GM18508 (cell line): ENCODE measurements at regions not wholly inside any gene's neighbourhood (a gene's known extent, or its start where the extent isn't known, plus 50 kb on each side); places are given as distances from the start of the nearest gene placed in this dataset.
"Not testable (repeated sequence)": the region's sequence is repeated elsewhere in the genome, so short reads cannot be mapped to it uniquely, and the experiment has no call there.

Source experiments
- ATAC-seq: cut with Tn5 transposase; IDR thresholded peaks from one replicate; pipeline ENCODE4 v1.9.1; 2021; ENCODE audit warnings: moderate number of reproducible peaks; ENCODE audit not compliant: insufficient read depth, unreplicated experiment

- ATAC-seq: no peak
Measured at GRCh38 chr1:219062161-219062560, 111.5 kb upstream of the LYPLAL1 start.

- ATAC-seq: no peak
Measured at GRCh38 chr1:219066098-219066497, 107.6 kb upstream of the LYPLAL1 start.

DNA sequence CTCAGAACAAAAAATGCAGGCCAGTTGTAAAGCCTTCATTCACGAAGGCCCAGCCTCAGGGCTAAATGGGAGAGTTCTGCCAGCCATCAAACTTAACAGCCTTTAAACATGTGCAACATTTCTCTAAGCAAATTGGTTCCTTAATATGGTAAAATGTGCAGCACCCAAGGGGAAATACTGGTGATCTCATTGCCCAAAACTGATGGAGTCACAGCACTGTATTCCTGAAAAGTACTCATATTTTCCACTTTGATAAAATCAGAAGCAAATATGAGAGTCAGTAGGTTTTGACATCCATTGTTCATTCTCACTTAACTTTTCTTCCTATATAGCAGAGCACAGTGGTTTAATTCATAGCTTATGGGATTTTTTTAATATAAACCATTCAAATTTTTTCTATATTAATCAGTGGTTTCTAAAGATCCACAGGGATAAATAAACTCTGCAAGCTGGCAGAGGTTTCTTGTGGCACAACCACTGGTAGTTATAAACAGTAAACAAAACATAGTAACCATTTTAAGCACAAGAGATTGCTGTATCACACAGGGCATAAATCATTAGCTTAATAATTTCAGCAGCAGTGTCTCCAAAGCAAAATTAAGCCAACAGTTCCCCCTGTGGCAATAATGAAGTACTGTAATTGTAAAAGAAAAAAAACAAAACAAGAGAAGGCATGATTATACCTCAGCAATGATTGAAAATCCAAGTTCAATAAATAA lies 106.9 kb upstream of the LYPLAL1 start:
- no peak for ATAC-seq

GRCh38 chr1:219067350-219067712 lies 106.3 kb upstream of the LYPLAL1 start:
- ATAC-seq: no peak

DNA sequence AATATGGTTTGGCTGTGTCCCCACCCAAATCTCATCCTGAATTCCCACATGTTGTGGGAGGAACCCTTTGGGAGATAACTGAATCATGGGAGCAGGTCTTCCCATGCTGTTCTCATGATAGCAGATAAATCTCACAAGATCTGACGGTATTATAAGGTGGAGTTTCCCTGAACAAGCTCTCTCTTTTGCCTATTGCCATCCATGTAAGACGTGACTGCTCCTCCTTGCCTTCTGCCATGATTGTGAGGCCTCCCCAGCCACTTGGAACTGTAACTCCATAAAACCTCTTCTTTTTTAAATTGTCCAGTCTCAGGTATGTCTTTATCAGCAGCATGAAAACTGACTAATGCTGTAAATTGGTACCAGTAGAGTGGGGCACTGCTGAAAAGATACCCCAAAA lies 103.3 kb upstream of the LYPLAL1 start:
- ATAC-seq: not testable (repeated sequence)

- no peak for ATAC-seq
Measured at GRCh38 chr1:219071209-219071608, 102.5 kb upstream of the LYPLAL1 start.

DNA sequence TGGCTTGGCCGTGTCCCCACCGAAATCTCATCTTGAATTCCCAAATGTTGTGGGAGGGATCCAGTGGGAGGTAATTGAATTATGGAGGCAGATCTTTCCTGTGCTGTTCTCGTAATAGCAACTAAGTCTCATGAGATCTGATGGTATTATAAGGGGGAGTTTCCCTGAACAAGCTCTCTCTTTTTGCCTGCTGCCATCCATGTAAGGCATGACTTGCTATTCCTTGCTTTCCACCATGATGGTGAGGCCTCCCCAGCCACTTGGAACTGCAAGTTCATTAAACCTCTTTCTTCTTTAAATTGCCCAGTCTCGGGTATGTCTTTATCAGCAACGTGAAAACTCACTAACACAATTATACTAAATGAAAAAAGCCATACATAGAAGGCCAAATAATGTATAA lies 101.3 kb upstream of the LYPLAL1 start:
- ATAC-seq: no peak

DNA sequence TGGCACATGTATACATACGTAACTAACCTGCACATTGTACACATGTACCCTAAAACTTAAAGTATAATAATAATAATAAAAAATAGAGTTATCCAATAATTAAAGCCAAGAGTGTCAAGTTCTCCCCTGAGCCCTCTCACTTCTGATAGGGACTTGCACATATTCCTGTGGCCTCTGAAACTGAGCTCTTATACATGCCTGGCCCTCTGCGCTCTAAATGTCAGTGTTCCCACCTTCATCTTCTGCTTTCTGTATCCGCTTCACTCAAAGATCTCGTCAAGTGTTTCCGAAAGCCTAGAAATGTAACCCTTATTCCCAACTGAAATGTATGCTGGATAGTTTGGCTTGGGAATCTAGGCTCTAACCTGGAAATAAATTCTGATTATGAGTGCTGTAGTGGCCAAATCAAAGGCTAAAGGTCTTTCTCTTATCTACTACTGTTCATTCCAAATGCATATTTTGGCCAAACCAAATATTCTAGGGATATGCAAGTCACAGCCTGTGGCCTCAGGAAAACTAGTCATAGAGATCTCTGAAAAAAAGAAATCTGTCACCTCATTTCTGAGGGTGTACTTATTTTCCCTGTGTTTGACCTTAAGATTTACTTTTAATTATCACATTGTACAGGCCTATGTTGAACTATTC lies 99.5 kb upstream of the LYPLAL1 start:
- no peak for ATAC-seq

- no peak for ATAC-seq
Measured at GRCh38 chr1:219075121-219075879, 98.4 kb upstream of the LYPLAL1 start.

- no peak for ATAC-seq
Measured at GRCh38 chr1:219076326-219076937, 97.2 kb upstream of the LYPLAL1 start.

DNA sequence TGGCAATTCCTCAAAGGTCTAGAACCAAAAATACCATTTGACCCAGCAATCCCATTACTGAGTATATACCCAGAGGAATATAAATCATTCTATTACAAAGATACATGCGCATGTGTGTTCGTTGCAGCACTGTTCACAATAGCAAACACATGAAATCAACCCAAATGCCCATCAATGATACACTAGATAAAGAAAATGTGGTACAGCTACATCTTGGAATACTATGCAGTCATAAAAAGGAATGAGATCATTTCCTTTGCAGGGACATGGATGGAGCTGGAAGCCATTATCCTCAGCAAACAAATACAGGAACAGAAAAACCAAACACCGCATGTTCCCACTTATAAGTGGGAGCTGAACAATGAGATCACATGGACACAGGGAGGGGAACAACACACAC lies 95.9 kb upstream of the LYPLAL1 start:
- not testable (repeated sequence) for ATAC-seq

DNA sequence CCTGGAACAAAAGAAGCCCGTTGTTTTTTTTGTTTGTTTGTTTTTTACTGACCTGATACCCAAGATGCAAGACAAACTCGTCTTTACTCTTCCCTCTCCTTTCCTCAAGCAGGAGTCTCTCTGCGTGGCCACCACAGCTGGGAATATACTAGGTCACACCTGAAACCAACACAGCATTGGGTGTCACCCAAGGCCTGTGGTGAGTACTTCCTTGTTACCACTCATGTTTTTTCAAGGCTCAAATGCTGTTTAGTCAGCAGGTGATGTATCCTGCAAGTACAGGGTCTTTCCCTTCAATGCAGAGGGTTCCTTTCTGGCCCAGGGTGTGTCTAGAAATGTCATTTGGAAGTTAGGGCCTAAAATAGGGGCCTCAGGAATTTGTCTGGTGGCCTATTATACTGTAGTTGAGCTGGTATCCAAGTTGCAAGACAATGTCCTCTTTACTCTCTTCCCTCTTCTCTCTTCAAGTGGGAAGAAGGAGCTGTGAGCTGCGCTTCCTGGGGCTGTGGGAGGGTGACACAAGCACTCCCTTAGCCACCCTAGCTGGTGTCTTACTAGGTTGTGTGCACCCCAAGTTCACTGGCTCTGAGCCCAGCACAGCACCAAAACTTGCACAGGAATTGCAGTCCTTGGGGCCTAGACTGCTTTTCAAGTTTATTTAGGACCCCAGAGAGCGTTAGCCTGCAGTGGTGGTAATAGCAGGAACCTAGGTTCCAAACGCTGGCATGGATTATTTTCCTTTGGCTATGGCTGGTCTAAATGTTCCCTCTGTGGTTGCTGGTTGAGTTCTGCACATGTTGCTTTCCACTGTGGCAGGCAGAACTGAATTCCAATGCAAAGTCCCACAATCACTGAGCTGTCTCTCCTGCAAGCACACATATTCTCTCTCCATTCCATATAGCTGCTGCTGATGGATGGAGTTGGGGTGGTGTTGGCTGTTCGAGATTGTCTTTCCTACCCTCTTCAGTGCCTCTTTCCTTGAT lies 91.4 kb upstream of the LYPLAL1 start:
- ATAC-seq: no peak

- no peak for ATAC-seq
Measured at GRCh38 chr1:219083631-219084030, 90.0 kb upstream of the LYPLAL1 start.

DNA sequence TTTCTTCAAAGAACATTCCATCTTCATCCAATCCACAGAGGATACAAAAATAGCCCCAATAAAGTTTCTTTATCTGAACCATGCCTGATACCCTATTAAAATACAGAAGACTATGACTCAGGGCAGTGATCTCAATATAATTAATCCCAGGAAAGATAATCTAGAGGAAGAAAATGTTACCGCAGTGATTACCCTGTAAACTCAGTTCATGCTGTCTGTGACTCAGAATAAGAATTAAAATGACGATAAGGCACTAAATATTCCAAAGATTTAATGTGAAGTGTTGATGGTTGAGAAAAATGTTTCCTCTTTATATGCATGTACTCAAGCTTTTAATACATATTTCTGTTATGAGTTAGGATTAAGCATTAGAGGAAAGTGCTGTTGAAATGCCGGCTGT lies 88.6 kb upstream of the LYPLAL1 start:
- ATAC-seq: no peak

DNA sequence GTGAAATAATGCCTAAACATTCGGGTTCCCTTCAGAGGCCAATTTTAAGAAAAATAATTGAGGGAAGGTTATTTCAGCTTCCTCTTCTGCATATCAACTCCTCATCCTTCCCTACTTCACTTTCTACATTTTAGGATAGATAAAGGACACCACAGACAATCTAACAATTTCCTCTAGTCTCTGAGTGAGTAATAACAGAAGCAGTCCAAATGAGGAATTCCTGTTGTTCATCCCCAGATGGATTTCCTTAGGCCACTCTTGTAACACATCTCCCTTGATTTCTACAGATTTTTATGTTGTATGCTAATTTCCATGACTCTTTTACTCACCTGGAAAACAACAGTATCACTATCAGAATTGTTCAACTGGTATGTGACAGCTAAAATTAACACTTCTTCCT lies 87.7 kb upstream of the LYPLAL1 start:
- no peak for ATAC-seq

- no peak for ATAC-seq
Measured at GRCh38 chr1:219086956-219087469, 86.7 kb upstream of the LYPLAL1 start.

GRCh38 chr1:219088778-219089557 lies 84.7 kb upstream of the LYPLAL1 start:
- peak; percentile 73 for ATAC-seq

DNA sequence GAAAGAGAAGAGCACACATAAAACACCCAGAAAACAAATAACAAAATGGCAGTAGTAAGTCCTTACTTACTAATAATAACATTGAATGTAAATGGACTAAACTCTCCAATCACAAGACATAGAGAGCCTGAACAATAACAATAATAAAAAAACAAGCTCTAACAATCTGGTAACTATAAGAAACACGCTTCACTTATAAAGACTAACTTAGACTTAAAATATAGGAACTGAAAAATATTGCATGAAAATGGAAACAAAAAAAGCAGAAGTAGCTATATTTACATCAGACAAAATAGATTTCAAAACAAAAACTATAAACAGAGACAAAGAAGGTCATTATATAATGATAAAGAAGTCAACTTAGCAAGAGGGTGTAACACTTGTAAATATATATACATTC lies 83.1 kb upstream of the LYPLAL1 start:
- ATAC-seq: peak; percentile 74

DNA sequence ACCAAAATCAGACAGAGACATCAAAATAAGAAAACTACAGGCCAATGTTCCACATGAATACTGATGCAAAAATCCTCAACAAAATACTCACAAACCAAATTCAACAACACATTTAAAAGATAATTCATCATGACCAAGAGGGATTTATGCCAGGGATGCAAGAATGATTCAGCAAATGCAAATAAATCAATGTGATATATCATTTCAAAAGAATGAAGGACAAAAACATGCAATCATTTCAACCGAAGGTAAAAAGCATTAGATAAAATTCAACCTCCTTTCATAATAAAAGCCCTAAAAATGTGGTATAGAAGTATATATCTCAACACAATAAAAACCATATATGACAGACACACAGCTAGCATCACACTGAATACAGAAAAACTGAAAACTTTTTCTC lies 81.5 kb upstream of the LYPLAL1 start:
- ATAC-seq: no peak
